ENCODE measurements at regions not wholly inside any gene's neighbourhood (a gene's known extent, or its start where the extent isn't known, plus 50 kb on each side); places are given as distances from the start of the nearest gene placed in this dataset.

GRCh38 chr11:44509296-44509695 lies 56.2 kb upstream of the CD82 start:
- Histone ChIP-seq H3K27ac (no peak overlapping the region), H3K4me3 (ENCODE audit: low read depth in 1 of 2, low read length in 1 of 2) (no peak overlapping the region), H3K9me3 (no peaks in the 10 kb centered on the region), H3K27me3 (peaks cover 27% of the 10 kb centered on the region), H3K36me3 (no peaks in the 10 kb centered on the region), H3K4me1 (ENCODE audit: control insufficient read depth in 1 of 2, insufficient read depth in 1 of 2, low read depth in 1 of 2, low read length in 1 of 2) (no peaks in the 10 kb centered on the region)
- TF ChIP-seq CTCF (IDR thresholded peaks at IDR 0.05): no peak

GRCh38 chr11:44510372-44510771 lies 55.1 kb upstream of the CD82 start:
- Histone ChIP-seq H3K4me1 (ENCODE audit: control insufficient read depth in 1 of 2, insufficient read depth in 1 of 2, low read depth in 1 of 2, low read length in 1 of 2) (no peaks in the 10 kb centered on the region), H3K27me3 (peaks cover 27% of the 10 kb centered on the region), H3K27ac (no peak overlapping the region), H3K4me3 (ENCODE audit: low read depth in 1 of 2, low read length in 1 of 2) (no peak overlapping the region), H3K36me3 (no peaks in the 10 kb centered on the region), H3K9me3 (no peaks in the 10 kb centered on the region)
- TF ChIP-seq CTCF (IDR thresholded peaks at IDR 0.05): no peak

DNA sequence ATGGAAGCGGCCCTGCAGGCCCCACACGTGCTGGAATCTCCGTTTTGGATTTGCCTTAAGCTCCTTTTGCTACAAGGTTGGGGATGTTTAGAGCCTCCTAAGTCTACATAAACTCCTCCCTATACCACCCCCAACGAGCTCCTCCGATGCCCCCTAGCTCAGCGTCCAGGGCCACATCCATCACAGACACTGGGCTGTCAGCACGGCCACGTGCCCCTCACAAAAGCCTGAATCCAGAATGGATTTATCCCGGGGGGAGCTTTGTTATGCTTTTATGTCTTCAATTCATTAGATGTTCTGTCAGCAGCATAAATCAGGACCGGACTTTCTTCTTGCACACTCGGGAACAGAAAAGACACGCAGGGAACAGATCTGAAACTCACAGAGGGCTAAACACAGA lies 52.6 kb upstream of the CD82 start:
- Histone ChIP-seq H3K27me3 (peaks cover 22% of the 10 kb centered on the region), H3K9me3 (no peaks in the 10 kb centered on the region), H3K36me3 (no peaks in the 10 kb centered on the region), H3K27ac (no peak overlapping the region), H3K4me3 (ENCODE audit: low read depth in 1 of 2, low read length in 1 of 2) (no peak overlapping the region), H3K4me1 (ENCODE audit: control insufficient read depth in 1 of 2, insufficient read depth in 1 of 2, low read depth in 1 of 2, low read length in 1 of 2) (no peaks in the 10 kb centered on the region)
- no peak for TF ChIP-seq CTCF (IDR thresholded peaks at IDR 0.05)

- H3K27me3 ChIP-seq: peaks cover 32% of the 10 kb centered on the region
- no peak overlapping the region for H3K27ac ChIP-seq
- no peaks in the 10 kb centered on the region for H3K4me1 ChIP-seq (ENCODE audit: control insufficient read depth in 1 of 2, insufficient read depth in 1 of 2, low read depth in 1 of 2, low read length in 1 of 2)
- H3K9me3 ChIP-seq: no peaks in the 10 kb centered on the region
- no peak overlapping the region for H3K4me3 ChIP-seq (ENCODE audit: low read depth in 1 of 2, low read length in 1 of 2)
- H3K36me3 ChIP-seq: no peaks in the 10 kb centered on the region
- TF ChIP-seq CTCF (IDR thresholded peaks at IDR 0.05): no peak
Observed at GRCh38 chr11:44515048-44515447, 50.4 kb upstream of the CD82 start.

All from neutrophil (primary cell).